ENCODE measurements at regions not wholly inside any gene's neighbourhood (a gene's known extent, or its start where the extent isn't known, plus 50 kb on each side); places are given as distances from the start of the nearest gene placed in this dataset.

DNA sequence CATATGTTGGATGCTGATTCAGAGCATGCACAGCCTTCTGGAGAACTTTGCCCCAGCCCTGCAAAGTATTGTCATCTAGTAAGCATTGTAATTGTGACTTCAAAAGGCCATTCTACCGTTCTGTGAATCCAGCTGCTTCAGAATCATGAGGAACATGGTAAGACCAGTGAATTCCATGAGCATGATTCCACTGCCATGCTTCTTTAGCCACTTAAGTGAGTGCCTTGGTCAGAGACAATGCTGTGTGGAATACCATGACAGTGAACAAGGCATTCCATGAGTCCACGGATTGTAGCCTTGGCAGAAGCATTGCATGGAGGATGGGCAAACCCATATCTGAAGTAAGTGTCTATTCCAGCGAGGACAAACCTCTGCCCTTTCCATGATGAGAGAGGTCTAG is 123.7 kb downstream of the S1PR1 start:
- TF ChIP-seq, protein P1, sequence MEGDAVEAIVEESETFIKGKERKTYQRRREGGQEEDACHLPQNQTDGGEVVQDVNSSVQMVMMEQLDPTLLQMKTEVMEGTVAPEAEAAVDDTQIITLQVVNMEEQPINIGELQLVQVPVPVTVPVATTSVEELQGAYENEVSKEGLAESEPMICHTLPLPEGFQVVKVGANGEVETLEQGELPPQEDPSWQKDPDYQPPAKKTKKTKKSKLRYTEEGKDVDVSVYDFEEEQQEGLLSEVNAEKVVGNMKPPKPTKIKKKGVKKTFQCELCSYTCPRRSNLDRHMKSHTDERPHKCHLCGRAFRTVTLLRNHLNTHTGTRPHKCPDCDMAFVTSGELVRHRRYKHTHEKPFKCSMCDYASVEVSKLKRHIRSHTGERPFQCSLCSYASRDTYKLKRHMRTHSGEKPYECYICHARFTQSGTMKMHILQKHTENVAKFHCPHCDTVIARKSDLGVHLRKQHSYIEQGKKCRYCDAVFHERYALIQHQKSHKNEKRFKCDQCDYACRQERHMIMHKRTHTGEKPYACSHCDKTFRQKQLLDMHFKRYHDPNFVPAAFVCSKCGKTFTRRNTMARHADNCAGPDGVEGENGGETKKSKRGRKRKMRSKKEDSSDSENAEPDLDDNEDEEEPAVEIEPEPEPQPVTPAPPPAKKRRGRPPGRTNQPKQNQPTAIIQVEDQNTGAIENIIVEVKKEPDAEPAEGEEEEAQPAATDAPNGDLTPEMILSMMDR (IDR thresholded peaks at IDR 0.05; ENCODE audit: low read depth, low read length): no peak
- DNase-seq (ENCODE audit: extremely low read depth, low read depth): no peak

DNA sequence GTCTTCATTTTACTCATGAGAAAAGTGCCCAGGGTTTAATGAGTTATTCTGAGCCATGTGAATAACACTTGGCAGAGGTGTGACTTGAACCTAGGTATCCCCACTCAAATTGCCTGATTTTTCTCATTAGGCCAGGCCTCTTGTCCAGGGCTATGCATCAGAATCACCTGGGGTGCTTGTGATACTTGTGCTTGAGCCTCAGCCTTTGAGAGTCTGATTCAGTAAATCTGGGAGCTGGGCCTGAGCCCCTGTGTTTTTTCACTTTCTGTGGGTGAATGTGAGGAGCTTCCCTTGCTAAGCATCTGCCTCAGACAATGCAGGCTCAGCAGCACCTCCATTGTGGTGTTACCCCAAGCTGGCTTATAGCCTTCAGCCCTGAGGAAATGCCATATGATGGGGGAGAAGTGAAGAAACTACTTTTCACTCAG is 127.1 kb downstream of the S1PR1 start:
- TF ChIP-seq, protein P1 (IDR thresholded peaks at IDR 0.05; ENCODE audit: low read depth, low read length): no peak
- no peak for DNase-seq (ENCODE audit: extremely low read depth, low read depth)

DNA sequence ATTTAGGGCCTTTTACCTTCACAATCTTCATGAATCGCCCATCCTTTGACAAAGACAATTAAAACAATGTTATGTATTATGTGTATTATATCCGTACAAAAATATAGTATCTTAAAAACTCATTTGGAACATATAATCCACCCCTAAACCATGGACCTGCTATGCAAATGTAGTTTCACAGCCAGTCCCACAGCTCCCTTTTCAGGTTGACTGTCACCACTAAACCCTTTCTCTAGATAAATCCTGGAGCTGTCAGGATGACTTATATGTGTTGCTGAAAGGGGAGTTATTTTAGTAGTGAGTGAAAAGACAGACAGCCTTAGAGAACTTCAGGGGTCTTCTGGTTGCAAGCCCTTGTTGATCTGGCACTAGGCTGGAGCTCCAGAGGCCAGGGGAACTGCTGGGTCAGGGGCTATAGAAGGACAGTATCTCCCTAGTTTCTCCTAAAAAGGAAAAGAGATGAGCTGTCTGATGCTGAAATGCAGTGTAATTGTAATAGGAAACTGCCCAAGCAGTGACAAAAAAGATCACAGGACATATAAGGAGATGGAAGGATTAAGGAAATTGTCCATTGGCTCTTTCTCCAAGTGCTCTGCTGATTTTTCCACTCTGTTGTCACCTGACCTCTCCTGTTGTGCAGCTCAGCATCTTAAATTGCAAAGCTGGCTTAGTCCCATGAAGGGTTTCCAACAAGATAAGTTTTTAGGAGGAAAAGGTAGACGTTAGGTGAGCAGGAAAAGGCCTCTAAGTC is 127.7 kb downstream of the S1PR1 start:
- DNase-seq (ENCODE audit: extremely low read depth, low read depth): no peak
- TF ChIP-seq, protein P1 (IDR thresholded peaks at IDR 0.05; ENCODE audit: low read depth, low read length): no peak

DNA sequence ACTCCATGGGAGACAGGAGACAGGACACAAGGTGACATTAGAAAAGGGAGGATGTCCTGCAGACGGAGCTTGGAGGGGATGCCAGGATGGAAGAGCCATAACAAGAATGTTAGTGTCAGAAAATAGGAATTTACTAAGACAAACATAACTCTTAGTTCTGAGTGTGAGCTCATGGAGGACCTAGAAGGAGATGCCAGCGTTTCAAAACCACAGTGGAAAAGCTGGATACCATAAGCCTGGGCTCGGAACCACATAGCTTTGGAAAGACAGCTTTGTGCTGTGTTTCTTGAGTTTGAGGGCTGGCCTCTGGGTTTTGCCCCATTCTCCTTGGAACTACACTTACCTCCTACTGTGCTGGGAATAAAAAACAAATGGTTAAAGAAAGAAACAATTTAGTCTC is 128.4 kb downstream of the S1PR1 start:
- DNase-seq (ENCODE audit: extremely low read depth, low read depth): no peak
- TF ChIP-seq, protein P1 (IDR thresholded peaks at IDR 0.05; ENCODE audit: low read depth, low read length): no peak

DNA sequence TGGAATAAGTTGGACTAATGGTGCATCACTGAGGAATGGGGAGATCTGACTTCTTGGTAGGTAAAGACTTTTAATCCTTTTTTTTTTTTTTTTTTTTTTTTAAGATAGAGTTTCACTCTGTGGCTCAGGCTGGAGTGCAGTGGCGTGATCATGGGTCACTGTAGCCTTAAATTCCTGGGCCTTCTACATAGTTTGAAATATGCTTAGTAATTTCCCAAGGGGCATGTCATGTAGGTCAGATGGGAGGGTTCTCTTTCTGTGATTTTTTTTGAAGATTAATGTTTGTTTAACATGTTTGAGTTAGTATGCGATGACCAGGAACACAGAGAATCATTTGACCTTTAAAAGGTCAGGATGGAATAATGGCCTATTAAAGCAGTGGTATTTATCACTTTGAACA is 129.1 kb downstream of the S1PR1 start:
- DNase-seq (ENCODE audit: extremely low read depth, low read depth): no peak
- TF ChIP-seq, protein P1 (IDR thresholded peaks at IDR 0.05; ENCODE audit: low read depth, low read length): no peak

DNA sequence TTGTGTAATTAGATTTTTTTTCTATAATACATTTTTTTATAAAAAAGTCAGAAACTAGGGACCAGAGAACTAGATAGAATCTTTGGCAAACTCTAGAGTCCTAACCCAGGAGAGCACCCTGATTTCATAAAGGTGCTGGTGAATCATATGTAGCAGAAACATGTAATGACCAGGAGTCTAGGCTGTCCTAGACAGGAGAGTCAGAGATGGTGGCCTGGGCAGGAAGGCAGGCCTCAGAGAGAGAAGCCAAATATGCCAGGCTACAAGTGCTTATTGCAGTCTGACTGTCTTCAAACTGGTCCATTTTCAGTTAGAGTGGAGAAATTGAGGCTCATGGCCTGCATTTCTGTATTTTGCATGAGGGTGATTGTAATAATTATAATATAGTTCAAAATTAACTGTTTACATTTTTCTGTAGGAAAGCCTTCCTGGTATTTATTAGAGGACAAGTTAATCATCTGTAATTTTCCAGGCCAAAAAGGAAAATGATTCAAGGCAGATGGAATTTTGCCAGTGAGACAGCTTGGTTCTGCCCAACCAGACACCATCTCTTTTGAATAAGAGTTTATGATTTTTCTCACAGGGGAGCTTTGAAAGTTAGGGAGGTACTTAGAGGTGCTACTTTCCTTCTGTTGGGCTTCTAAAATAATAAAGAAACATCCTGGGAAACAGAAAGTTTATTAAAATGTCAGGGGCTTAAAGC is 129.8 kb downstream of the S1PR1 start:
- TF ChIP-seq, protein P1 (IDR thresholded peaks at IDR 0.05; ENCODE audit: low read depth, low read length): no peak
- DNase-seq (ENCODE audit: extremely low read depth, low read depth): no peak

DNA sequence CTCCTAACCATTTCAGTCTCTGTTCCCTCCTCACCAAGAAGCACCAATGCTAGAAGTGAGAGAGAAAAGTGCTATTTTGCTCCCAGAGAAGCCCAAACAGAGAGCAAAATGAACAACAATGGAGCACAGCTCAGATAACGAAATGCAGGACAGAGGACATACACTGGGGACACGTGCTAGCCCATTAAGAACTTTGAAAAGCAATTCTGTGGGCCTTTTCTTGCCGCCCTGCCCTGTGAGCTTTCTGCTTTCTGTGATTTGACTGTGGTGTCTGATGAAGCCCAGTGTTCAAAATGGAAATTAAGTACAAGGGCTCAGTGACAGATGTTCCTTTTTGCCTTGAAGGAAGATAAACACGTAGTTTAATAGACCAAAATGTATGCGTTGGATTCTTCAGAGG is 130.8 kb downstream of the S1PR1 start:
- DNase-seq (ENCODE audit: extremely low read depth, low read depth): no peak
- TF ChIP-seq, protein P1 (IDR thresholded peaks at IDR 0.05; ENCODE audit: low read depth, low read length): no peak

All from AG09319 (cell line).